ENCODE measurements at regions not wholly inside any gene's neighbourhood (a gene's known extent, or its start where the extent isn't known, plus 50 kb on each side); places are given as distances from the start of the nearest gene placed in this dataset.

- no peak overlapping the region for H3K4me3 ChIP-seq (ENCODE audit: low read depth, low read length)
- TF ChIP-seq CTCF (conservative IDR thresholded peaks at IDR 0.05; ENCODE audit: low read depth, low read length), result no peak
- no peak for DNase-seq (ENCODE audit: low read depth)
Observed at GRCh38 chr12:75782069-75782581, 249.5 kb downstream of the PHLDA1 start.

GRCh38 chr12:75781532-75782046 is 250.0 kb downstream of the PHLDA1 start:
- no peak for TF ChIP-seq CTCF (conservative IDR thresholded peaks at IDR 0.05; ENCODE audit: low read depth, low read length)
- no peak for DNase-seq (ENCODE audit: low read depth)
- H3K4me3 ChIP-seq (ENCODE audit: low read depth, low read length), result no peak overlapping the region

GRCh38 chr12:75779891-75780496 is 251.6 kb downstream of the PHLDA1 start:
- no peak for TF ChIP-seq CTCF (conservative IDR thresholded peaks at IDR 0.05; ENCODE audit: low read depth, low read length)
- no peak for DNase-seq (ENCODE audit: low read depth)
- no peak overlapping the region for H3K4me3 ChIP-seq (ENCODE audit: low read depth, low read length)

- no peak overlapping the region for H3K4me3 ChIP-seq (ENCODE audit: low read depth, low read length)
- no peak for DNase-seq (ENCODE audit: low read depth)
- TF ChIP-seq CTCF (conservative IDR thresholded peaks at IDR 0.05; ENCODE audit: low read depth, low read length), result no peak
Observed at GRCh38 chr12:75774261-75775052, 257.1 kb downstream of the PHLDA1 start.

- no peak for TF ChIP-seq CTCF (conservative IDR thresholded peaks at IDR 0.05; ENCODE audit: low read depth, low read length)
Observed at GRCh38 chr12:75773377-75773776, 258.2 kb downstream of the PHLDA1 start.

GRCh38 chr12:75771023-75771422 is 259.6 kb upstream of the KRR1 start:
- no peak overlapping the region for H3K4me3 ChIP-seq (ENCODE audit: low read depth, low read length)
- TF ChIP-seq CTCF (conservative IDR thresholded peaks at IDR 0.05; ENCODE audit: low read depth, low read length), result no peak
- DNase-seq (ENCODE audit: low read depth), result no peak

More at GRCh38 chr12:75773377-75773776, 258.2 kb downstream of the PHLDA1 start:
- no peak for DNase-seq (ENCODE audit: low read depth)
- H3K4me3 ChIP-seq (ENCODE audit: low read depth, low read length), result no peak overlapping the region
